Aorta (tissue), 5 donors: ENCODE measurements at regions not wholly inside any gene's neighbourhood (a gene's known extent, or its start where the extent isn't known, plus 50 kb on each side); places are given as distances from the start of the nearest gene placed in this dataset.

Experiments
- ATAC-seq: fragments of 200-7000 bp; cut with Tn5 transposase; one replicate; pipeline ENCODE4 v1.9.1; 2022; ENCODE audit warnings: moderate library complexity; ENCODE audit not compliant: low FRiP score
- DNase-seq, 2 donors: peaks; one replicate each; pipeline ENCODE4 v3.0.0-alpha.2; 2020
- H3K27ac ChIP-seq, 2 donors: one replicate each; pipeline ENCODE4 v1.5.1; 2013; ENCODE audit warnings: low read length in 2 of 2, mild to moderate bottlenecking in 2 of 2, moderate library complexity in 2 of 2, control low read depth in 1 of 2, inconsistent platforms in 1 of 2, low read depth in 1 of 2
- H3K27me3 ChIP-seq, 2 donors: one replicate each; pipeline ENCODE4 v1.6.1; 2013; ENCODE audit warnings: control low read depth in 1 of 2, low read length in 1 of 2, mild to moderate bottlenecking in 1 of 2, moderate library complexity in 1 of 2; ENCODE audit not compliant: insufficient read depth in 2 of 2, control insufficient read depth in 1 of 2
- H3K36me3 ChIP-seq, 2 donors: one replicate each; pipeline ENCODE4 v1.6.1; 2013; ENCODE audit warnings: control low read depth in 1 of 2, low read length in 1 of 2, mild to moderate bottlenecking in 1 of 2; ENCODE audit not compliant: insufficient read depth in 2 of 2, control insufficient read depth in 1 of 2
- H3K4me1 ChIP-seq, 2 donors: one replicate each; pipeline ENCODE4 v1.6.1; 2013; ENCODE audit warnings: low read length in 2 of 2, control low read depth in 1 of 2, mild to moderate bottlenecking in 1 of 2, moderate library complexity in 1 of 2; ENCODE audit not compliant: insufficient read depth in 2 of 2, control insufficient read depth in 1 of 2
- H3K4me3 ChIP-seq, 2 donors: one replicate each; pipeline ENCODE4 v1.5.1; 2013; ENCODE audit warnings: low read length in 2 of 2, control low read depth in 1 of 2, mild to moderate bottlenecking in 1 of 2
- H3K9me3 ChIP-seq: one replicate; pipeline ENCODE4 v1.6.1; 2013; ENCODE audit warnings: mild to moderate bottlenecking, low read length; ENCODE audit not compliant: control insufficient read depth
- WGBS, 2 donors: extraction: QIAGEN DNeasy Blood & Tissue Kit; methylation state at CpG; one replicate each; pipeline ENCODE4 v1.1.7; 2013; 5-methylcytosine and 5-hydroxymethylcytosine counted together
- intact Hi-C, 2 donors: fragments of 100-400 bp; cut with DNase I; formaldehyde crosslinking; loops; one replicate each; pipeline versions ENCODE4 v1.14.2 to v1.15.0; 2022
- donor health status: healthy with polysubstance abuse.
- donor health status: Bipolar disorder and iron deficiency.
- donor health status: DM: no; HTN: no; CAD: no.
- donor health status: DM: no; HTN: no; CAD: no.
- donor health status: DM: yes; HTN: yes; CAD: no.

GRCh38 chr1:5796028-5796427 lies 196.2 kb downstream of the NPHP4 start:
- no peaks in the 10 kb centered on the region for H3K27me3 ChIP-seq
- no peak for ATAC-seq

GRCh38 chr1:5794279-5794678 lies 197.9 kb downstream of the NPHP4 start:
- no peaks in the 10 kb centered on the region for H3K36me3 ChIP-seq
- WGBS, 2 donors = 75 to 76% methylated on average over 7 of the region's 7 CpGs
- DNase-seq (no peak), ATAC-seq (no peak)
- H3K4me3 ChIP-seq = no peak overlapping the region
- intact Hi-C loops = no loop called here
- peaks cover 4% of the 10 kb centered on the region for H3K9me3 ChIP-seq
- no peaks in the 10 kb centered on the region for H3K27me3 ChIP-seq
- no peaks in the 10 kb centered on the region for H3K4me1 ChIP-seq
- no peak overlapping the region for H3K27ac ChIP-seq

More at GRCh38 chr1:5796028-5796427, 196.2 kb downstream of the NPHP4 start:
- Histone ChIP-seq H3K4me1 (no peaks in the 10 kb centered on the region), H3K4me3 (no peak overlapping the region), H3K27ac (no peak overlapping the region), H3K9me3 (peaks cover 4% of the 10 kb centered on the region), H3K36me3 (no peaks in the 10 kb centered on the region)
- DNase-seq = no peak
- WGBS, 2 donors = 86 to 89% methylated on average over 2 of the region's 2 CpGs
- intact Hi-C loops = no loop called here

- Histone ChIP-seq H3K9me3 (peaks cover 4% of the 10 kb centered on the region), H3K27me3 (no peaks in the 10 kb centered on the region), H3K36me3 (no peaks in the 10 kb centered on the region), H3K4me1 (no peaks in the 10 kb centered on the region), H3K4me3 (no peak overlapping the region), H3K27ac (no peak overlapping the region)
- intact Hi-C loops = no loop called here
- 64 to 66% methylated on average over 4 of the region's 4 CpGs for WGBS, 2 donors
- ATAC-seq (no peak), DNase-seq (no peak)
Observed at GRCh38 chr1:5793516-5793915, 198.7 kb downstream of the NPHP4 start.

GRCh38 chr1:5781079-5781478 lies 211.1 kb downstream of the NPHP4 start:
- ATAC-seq (no peak), DNase-seq (no peak)
- H3K27me3 ChIP-seq = no peaks in the 10 kb centered on the region
- intact Hi-C loops = no loop called here
- no peaks in the 10 kb centered on the region for H3K36me3 ChIP-seq
- no peak overlapping the region for H3K4me3 ChIP-seq
- no peaks in the 10 kb centered on the region for H3K4me1 ChIP-seq
- H3K9me3 ChIP-seq = peaks cover 1% of the 10 kb centered on the region
- no peak overlapping the region for H3K27ac ChIP-seq
- 71 to 73% methylated on average over 6 of the region's 6 CpGs for WGBS, 2 donors

- intact Hi-C loops = no loop called here
- DNase-seq (no peak), ATAC-seq (no peak)
- no peaks in the 10 kb centered on the region for H3K4me1 ChIP-seq
- WGBS, 2 donors = 77 to 78% methylated on average over 4 of the region's 4 CpGs
- no peaks in the 10 kb centered on the region for H3K27me3 ChIP-seq
- peaks cover 1% of the 10 kb centered on the region for H3K9me3 ChIP-seq
- H3K27ac ChIP-seq = no peak overlapping the region
- H3K4me3 ChIP-seq = no peak overlapping the region
- no peaks in the 10 kb centered on the region for H3K36me3 ChIP-seq
Observed at GRCh38 chr1:5780324-5780716, 211.9 kb downstream of the NPHP4 start.

- Histone ChIP-seq H3K27me3 (no peaks in the 10 kb centered on the region), H3K36me3 (no peaks in the 10 kb centered on the region), H3K4me3 (no peak overlapping the region), H3K4me1 (no peaks in the 10 kb centered on the region), H3K9me3 (peaks cover 1% of the 10 kb centered on the region), H3K27ac (no peak overlapping the region)
- no peak for DNase-seq
- intact Hi-C loops = no loop called here
- no peak for ATAC-seq
- 87 to 89% methylated on average over 24 of the region's 24 CpGs for whole genome bisulfite sequencing, 2 donors
Observed at GRCh38 chr1:5779608-5780323, 212.5 kb downstream of the NPHP4 start.

GRCh38 chr1:5776035-5776550 lies 216.1 kb downstream of the NPHP4 start:
- no peak overlapping the region for H3K27ac ChIP-seq
- DNase-seq (no peak), ATAC-seq (no peak)
- intact Hi-C loops = no loop called here
- no peak overlapping the region for H3K4me3 ChIP-seq
- H3K27me3 ChIP-seq = no peaks in the 10 kb centered on the region
- no peaks in the 10 kb centered on the region for H3K4me1 ChIP-seq
- no peaks in the 10 kb centered on the region for H3K36me3 ChIP-seq
- 26 to 42% methylated on average over 12 of the region's 12 CpGs for WGBS, 2 donors
- H3K9me3 ChIP-seq = no peaks in the 10 kb centered on the region

- Histone ChIP-seq H3K4me3 (no peak overlapping the region), H3K36me3 (no peaks in the 10 kb centered on the region), H3K4me1 (no peaks in the 10 kb centered on the region), H3K27ac (no peak overlapping the region), H3K27me3 (no peaks in the 10 kb centered on the region), H3K9me3 (no peaks in the 10 kb centered on the region)
- peak in 1 of 2 donors; percentile 2 for DNase-seq
- ATAC-seq = no peak
- 14 to 35% methylated on average over 6 of the region's 6 CpGs for WGBS, 2 donors
- intact Hi-C loops = no loop called here
Observed at GRCh38 chr1:5774019-5774418, 218.2 kb downstream of the NPHP4 start.

GRCh38 chr1:5771788-5772187 lies 220.4 kb downstream of the NPHP4 start:
- Histone ChIP-seq H3K4me3 (no peak overlapping the region), H3K36me3 (no peaks in the 10 kb centered on the region), H3K27me3 (no peaks in the 10 kb centered on the region), H3K27ac (no peak overlapping the region), H3K4me1 (no peaks in the 10 kb centered on the region), H3K9me3 (no peaks in the 10 kb centered on the region)
- no peak for ATAC-seq
- intact Hi-C loops = no loop called here
- DNase-seq = no peak
- WGBS, 2 donors = 63 to 69% methylated on average over 2 of the region's 2 CpGs
